ENCODE measurements at regions not wholly inside any gene's neighbourhood (a gene's known extent, or its start where the extent isn't known, plus 50 kb on each side); places are given as distances from the start of the nearest gene placed in this dataset.

DNA sequence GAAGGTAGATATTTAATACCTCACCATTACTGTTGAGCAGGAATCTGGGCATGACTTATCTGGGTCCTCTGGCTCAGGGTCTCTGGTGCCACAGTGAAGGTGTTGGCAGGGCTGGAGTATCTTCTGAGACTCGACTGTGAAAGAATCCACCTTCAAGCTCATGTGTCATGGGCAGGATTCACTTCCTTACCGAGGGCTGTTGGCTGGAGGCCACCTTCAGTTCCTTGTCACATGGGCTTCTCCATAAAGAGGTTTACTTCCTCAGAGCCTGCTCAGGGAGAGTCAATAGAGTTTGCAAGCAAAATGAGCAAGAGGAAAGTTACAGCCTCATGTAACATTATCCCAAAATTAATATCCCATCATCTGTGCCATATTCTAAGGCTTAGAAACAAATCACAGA, 459.5 kb downstream of the NR2F2 start:
- Histone ChIP-seq H3K4me1 (ENCODE audit: control insufficient read depth, extremely low read depth, insufficient read depth, low read length) (no peaks in the 10 kb centered on the region), H2AFZ (ENCODE audit: low read length) (no peak overlapping the region), H3K9me3 (ENCODE audit: control insufficient read depth, insufficient read depth, low read depth, low read length) (no peaks in the 10 kb centered on the region), H3K36me3 (ENCODE audit: control insufficient read depth, insufficient read depth, low read length) (no peaks in the 10 kb centered on the region), H3K4me3 (replicated peaks in 1 of 4; ENCODE audit: control extremely low read depth in 1 of 4, insufficient read depth in 1 of 4, low read depth in 3 of 4, low read length in 4 of 4) (no peak overlapping the region), H3K27ac (ENCODE audit: insufficient read depth, low read length) (no peak overlapping the region), H4K20me1 (ENCODE audit: control insufficient read depth, extremely low read depth, insufficient read depth, low read length) (no peaks in the 10 kb centered on the region), H3K27me3 (ENCODE audit: control insufficient read depth, insufficient read depth, low read length) (no peaks in the 10 kb centered on the region), H3K79me2 (ENCODE audit: control insufficient read depth, insufficient read depth, low read length) (no peaks in the 10 kb centered on the region), H3K9ac (ENCODE audit: insufficient read depth, low read length) (no peak overlapping the region), H3K4me2 (ENCODE audit: extremely low read depth, insufficient read depth, low read length) (no peak overlapping the region)
- DNase-seq (ENCODE audit: low read depth in 2 of 2) = no peak
- no peak for TF ChIP-seq EZH2 (IDR thresholded peaks at IDR 0.05; ENCODE audit: low read length, missing control alignments)
- TF ChIP-seq, protein P1, sequence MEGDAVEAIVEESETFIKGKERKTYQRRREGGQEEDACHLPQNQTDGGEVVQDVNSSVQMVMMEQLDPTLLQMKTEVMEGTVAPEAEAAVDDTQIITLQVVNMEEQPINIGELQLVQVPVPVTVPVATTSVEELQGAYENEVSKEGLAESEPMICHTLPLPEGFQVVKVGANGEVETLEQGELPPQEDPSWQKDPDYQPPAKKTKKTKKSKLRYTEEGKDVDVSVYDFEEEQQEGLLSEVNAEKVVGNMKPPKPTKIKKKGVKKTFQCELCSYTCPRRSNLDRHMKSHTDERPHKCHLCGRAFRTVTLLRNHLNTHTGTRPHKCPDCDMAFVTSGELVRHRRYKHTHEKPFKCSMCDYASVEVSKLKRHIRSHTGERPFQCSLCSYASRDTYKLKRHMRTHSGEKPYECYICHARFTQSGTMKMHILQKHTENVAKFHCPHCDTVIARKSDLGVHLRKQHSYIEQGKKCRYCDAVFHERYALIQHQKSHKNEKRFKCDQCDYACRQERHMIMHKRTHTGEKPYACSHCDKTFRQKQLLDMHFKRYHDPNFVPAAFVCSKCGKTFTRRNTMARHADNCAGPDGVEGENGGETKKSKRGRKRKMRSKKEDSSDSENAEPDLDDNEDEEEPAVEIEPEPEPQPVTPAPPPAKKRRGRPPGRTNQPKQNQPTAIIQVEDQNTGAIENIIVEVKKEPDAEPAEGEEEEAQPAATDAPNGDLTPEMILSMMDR (conservative IDR thresholded peaks at IDR 0.05 in 1 of 2, IDR thresholded peaks at IDR 0.05 in 1 of 2; ENCODE audit: low read depth in 1 of 2, low read length in 2 of 2) = no peak

DNA sequence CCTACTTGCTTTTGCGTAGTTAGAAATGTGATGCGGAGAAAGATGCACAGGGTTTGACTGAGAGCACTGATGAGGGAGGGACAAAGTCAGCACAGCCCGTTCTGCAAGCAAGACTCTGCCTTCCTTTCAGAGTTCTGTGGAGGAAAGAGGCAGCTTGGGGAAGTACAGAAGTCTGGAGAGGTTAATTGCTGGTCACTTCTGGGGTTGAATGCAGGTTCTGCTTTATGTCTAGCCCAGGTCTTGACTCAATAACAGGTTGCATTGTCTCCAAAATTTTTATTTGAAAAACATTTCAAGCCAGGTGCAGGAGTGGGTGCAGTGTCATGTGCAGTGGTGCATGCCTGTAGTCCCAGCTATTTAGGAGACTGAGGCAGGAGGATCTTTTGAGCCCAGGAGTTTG, 461.7 kb downstream of the NR2F2 start:
- H3K9ac ChIP-seq (ENCODE audit: insufficient read depth, low read length) = no peak overlapping the region
- H3K79me2 ChIP-seq (ENCODE audit: control insufficient read depth, insufficient read depth, low read length) = no peaks in the 10 kb centered on the region
- H4K20me1 ChIP-seq (ENCODE audit: control insufficient read depth, extremely low read depth, insufficient read depth, low read length) = no peaks in the 10 kb centered on the region
- no peak overlapping the region for H3K4me2 ChIP-seq (ENCODE audit: extremely low read depth, insufficient read depth, low read length)
- H3K4me3 ChIP-seq (replicated peaks in 1 of 4; ENCODE audit: control extremely low read depth in 1 of 4, insufficient read depth in 1 of 4, low read depth in 3 of 4, low read length in 4 of 4) = no peak overlapping the region
- H3K4me1 ChIP-seq (ENCODE audit: control insufficient read depth, extremely low read depth, insufficient read depth, low read length) = no peaks in the 10 kb centered on the region
- H3K9me3 ChIP-seq (ENCODE audit: control insufficient read depth, insufficient read depth, low read depth, low read length) = no peaks in the 10 kb centered on the region
- H3K27me3 ChIP-seq (ENCODE audit: control insufficient read depth, insufficient read depth, low read length) = no peaks in the 10 kb centered on the region
- TF ChIP-seq EZH2 (IDR thresholded peaks at IDR 0.05; ENCODE audit: low read length, missing control alignments) = no peak
- TF ChIP-seq, protein P1 (conservative IDR thresholded peaks at IDR 0.05 in 1 of 2, IDR thresholded peaks at IDR 0.05 in 1 of 2; ENCODE audit: low read depth in 1 of 2, low read length in 2 of 2) = no peak
- DNase-seq (ENCODE audit: low read depth in 2 of 2) = no peak
- no peaks in the 10 kb centered on the region for H3K36me3 ChIP-seq (ENCODE audit: control insufficient read depth, insufficient read depth, low read length)
- H2AFZ ChIP-seq (ENCODE audit: low read length) = no peak overlapping the region
- no peak overlapping the region for H3K27ac ChIP-seq (ENCODE audit: insufficient read depth, low read length)

DNA sequence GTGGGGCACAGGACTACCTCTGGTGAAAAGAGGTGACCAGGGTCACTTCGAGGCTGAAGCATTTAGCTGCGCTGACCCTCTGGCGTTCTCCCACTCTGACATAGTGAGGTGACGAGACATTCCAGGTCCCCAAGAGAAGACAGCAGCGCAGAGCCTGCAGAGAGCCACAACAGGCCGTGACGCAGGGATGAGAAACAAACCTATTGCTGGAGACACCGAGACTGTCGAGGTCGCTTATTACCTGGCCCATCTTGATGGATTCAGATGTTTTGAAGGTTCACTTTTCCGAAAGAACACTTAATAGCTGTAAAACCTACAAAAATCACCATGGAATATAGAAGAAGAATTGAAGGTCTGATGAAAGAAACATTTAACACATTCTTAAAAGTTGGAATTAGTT, 466.3 kb downstream of the NR2F2 start:
- no peak overlapping the region for H3K4me2 ChIP-seq (ENCODE audit: extremely low read depth, insufficient read depth, low read length)
- H3K4me3 ChIP-seq (replicated peaks in 1 of 4; ENCODE audit: control extremely low read depth in 1 of 4, insufficient read depth in 1 of 4, low read depth in 3 of 4, low read length in 4 of 4) = no peak overlapping the region
- no peak for TF ChIP-seq EZH2 (IDR thresholded peaks at IDR 0.05; ENCODE audit: low read length, missing control alignments)
- TF ChIP-seq, protein P1 (conservative IDR thresholded peaks at IDR 0.05 in 1 of 2, IDR thresholded peaks at IDR 0.05 in 1 of 2; ENCODE audit: low read depth in 1 of 2, low read length in 2 of 2) = no peak
- H3K36me3 ChIP-seq (ENCODE audit: control insufficient read depth, insufficient read depth, low read length) = no peaks in the 10 kb centered on the region
- no peaks in the 10 kb centered on the region for H3K9me3 ChIP-seq (ENCODE audit: control insufficient read depth, insufficient read depth, low read depth, low read length)
- H4K20me1 ChIP-seq (ENCODE audit: control insufficient read depth, extremely low read depth, insufficient read depth, low read length) = no peaks in the 10 kb centered on the region
- H3K4me1 ChIP-seq (ENCODE audit: control insufficient read depth, extremely low read depth, insufficient read depth, low read length) = no peaks in the 10 kb centered on the region
- H3K27me3 ChIP-seq (ENCODE audit: control insufficient read depth, insufficient read depth, low read length) = no peaks in the 10 kb centered on the region
- no peak for DNase-seq (ENCODE audit: low read depth in 2 of 2)
- H3K79me2 ChIP-seq (ENCODE audit: control insufficient read depth, insufficient read depth, low read length) = no peaks in the 10 kb centered on the region
- H3K9ac ChIP-seq (ENCODE audit: insufficient read depth, low read length) = no peak overlapping the region
- H2AFZ ChIP-seq (ENCODE audit: low read length) = no peak overlapping the region
- H3K27ac ChIP-seq (ENCODE audit: insufficient read depth, low read length) = no peak overlapping the region

All from fibroblast of lung (primary cell).